A673 (cell line): ENCODE measurements at regions not wholly inside any gene's neighbourhood (a gene's known extent, or its start where the extent isn't known, plus 50 kb on each side); places are given as distances from the start of the nearest gene placed in this dataset.

Source experiments
- BruUV-seq: library from RNA; stranded (reverse); fragments of 400-500 nt; replicated peaks from 2 replicates; lab custom pipeline; 2021; lab: Mats Ljungman, UMichigan
- CTCF ChIA-PET: fragments of 300-600 bp; sonication (Branson Sonifier 250); formaldehyde crosslinking; loops from one replicate; lab custom pipeline; 2022; ENCODE audit warnings: antibody characterized with exemption; lab: Charles Lee
- POLR2A ChIA-PET: fragments of 300-600 bp; sonication (Branson Sonifier 250); formaldehyde crosslinking; loops from one replicate; lab custom pipeline; 2022; ENCODE audit warnings: antibody characterized with exemption; ENCODE audit not compliant: low non-redundant PET; lab: Charles Lee
- DNase-seq: peaks from one replicate; pipeline ENCODE4 v3.0.0-alpha.2; 2015; ENCODE audit warnings: low spot score
- H3K27ac ChIP-seq: fragments of 200-600 bp; sonication (generic); 2 replicates; pipeline ENCODE4 v1.5.1; 2016; ENCODE audit warnings: mixed run types, low read depth, mild to moderate bottlenecking, mixed read lengths, antibody characterized with exemption, low read length; ENCODE audit not compliant: poor library complexity, severe bottlenecking
- H3K27me3 ChIP-seq: fragments of 200-600 bp; sonication (generic); replicated peaks from 2 replicates; pipeline ENCODE4 v1.6.1; 2017; ENCODE audit warnings: mixed run types, low read depth, mild to moderate bottlenecking, mixed read lengths, antibody characterized with exemption, low read length; ENCODE audit not compliant: insufficient read depth, poor library complexity
- H3K36me3 ChIP-seq: fragments of 200-600 bp; sonication (generic); 2 replicates; pipeline ENCODE4 v1.6.1; 2016; ENCODE audit warnings: mixed run types, mild to moderate bottlenecking, mixed read lengths, antibody characterized with exemption, low read length; ENCODE audit not compliant: insufficient read depth, poor library complexity, severe bottlenecking
- H3K4me1 ChIP-seq: fragments of 200-600 bp; sonication (generic); 2 replicates; pipeline ENCODE4 v1.6.1; 2017; ENCODE audit warnings: mixed run types, mild to moderate bottlenecking, mixed read lengths, antibody characterized with exemption, low read length; ENCODE audit not compliant: insufficient read depth, poor library complexity, severe bottlenecking
- H3K4me3 ChIP-seq: fragments of 200-600 bp; sonication (generic); 2 replicates; pipeline ENCODE4 v1.5.1; 2016; ENCODE audit warnings: low read depth, mixed run types, mild to moderate bottlenecking, mixed read lengths, low read length; ENCODE audit not compliant: poor library complexity, severe bottlenecking
- H3K9me3 ChIP-seq: fragments of 200-600 bp; sonication (generic); 2 replicates; pipeline ENCODE4 v1.6.1; 2016; ENCODE audit warnings: mixed run types, low read depth, mild to moderate bottlenecking, mixed read lengths, antibody characterized with exemption, low read length; ENCODE audit not compliant: poor library complexity, severe bottlenecking
- CTCF ChIP-seq: fragments of 300-800, 200-600 bp; sonication (generic); conservative IDR thresholded peaks from 2 replicates; pipeline ENCODE4 v1.5.1; 2017; ENCODE audit warnings: low read depth, mild to moderate bottlenecking, antibody characterized with exemption, low read length, moderate library complexity, mixed read lengths
- EZH2 ChIP-seq: fragments of 200-600 bp; sonication (generic); IDR thresholded peaks from 2 replicates; pipeline ENCODE4 v1.6.1; 2017; ENCODE audit warnings: borderline replicate concordance, low read depth, mild to moderate bottlenecking, mixed read lengths, antibody characterized with exemption, low read length; ENCODE audit not compliant: poor library complexity, severe bottlenecking
- intact Hi-C: fragments of 100-400 bp; cut with micrococcal nuclease; formaldehyde crosslinking; loops from one replicate; pipeline ENCODE4 v1.10.0; 2022; ENCODE audit not compliant: unreplicated experiment

GRCh38 chr2:16411788-16412187 lies 253.8 kb downstream of the CYRIA start:
- Histone ChIP-seq H3K27ac (no peak overlapping the region), H3K4me1 (no peaks in the 10 kb centered on the region), H3K9me3 (no peaks in the 10 kb centered on the region), H3K27me3 (peaks cover 5% of the 10 kb centered on the region), H3K4me3 (no peak overlapping the region), H3K36me3 (no peaks in the 10 kb centered on the region)
- ChIA-PET POLR2A (no interaction called here), CTCF (no interaction called here)
- no peak for DNase-seq
- BruUV-seq, result no TSS peak
- TF ChIP-seq EZH2 (no peak), CTCF (no peak)
- intact Hi-C loops, result no loop called here

- TF ChIP-seq EZH2 (no peak), CTCF (no peak)
- ChIA-PET POLR2A (no interaction called here), CTCF (no interaction called here)
- Histone ChIP-seq H3K9me3 (no peaks in the 10 kb centered on the region), H3K4me3 (no peak overlapping the region), H3K27ac (no peak overlapping the region), H3K4me1 (no peaks in the 10 kb centered on the region), H3K36me3 (no peaks in the 10 kb centered on the region), H3K27me3 (peaks cover 10% of the 10 kb centered on the region)
- BruUV-seq, result no TSS peak
- DNase-seq, result no peak
- intact Hi-C loops, result no loop called here
Measured at GRCh38 chr2:16409849-16410248, 255.8 kb downstream of the CYRIA start.

- no peak overlapping the region for H3K27ac ChIP-seq
- no peaks in the 10 kb centered on the region for H3K36me3 ChIP-seq
- H3K4me1 ChIP-seq, result no peaks in the 10 kb centered on the region
- H3K9me3 ChIP-seq, result no peaks in the 10 kb centered on the region
- CTCF ChIA-PET, result no interaction called here
- intact Hi-C loops, result no loop called here
- peaks cover 18% of the 10 kb centered on the region for H3K27me3 ChIP-seq
- H3K4me3 ChIP-seq, result no peak overlapping the region
- BruUV-seq, result no TSS peak
- no peak for DNase-seq
- POLR2A ChIA-PET, result no interaction called here
- TF ChIP-seq CTCF (no peak), EZH2 (no peak)
Measured at GRCh38 chr2:16409006-16409390, 256.6 kb downstream of the CYRIA start.
